GM12891 (cell line): ENCODE measurements at regions not wholly inside any gene's neighbourhood (a gene's known extent, or its start where the extent isn't known, plus 50 kb on each side); places are given as distances from the start of the nearest gene placed in this dataset.

ENCODE experiments used
- POLR2A ChIP-seq: IDR thresholded peaks from 2 replicates; pipeline ENCODE4 v1.6.1; 2011; ENCODE audit warnings: low read depth, low read length, control low read depth
- POLR2AphosphoS5 ChIP-seq: IDR thresholded peaks from 2 replicates; pipeline ENCODE4 v1.6.1; 2011; ENCODE audit warnings: low read depth, low read length, control low read depth
- POU2F2 ChIP-seq: IDR thresholded peaks from 2 replicates; pipeline ENCODE4 v1.6.1; 2011; ENCODE audit warnings: low read depth, mild to moderate bottlenecking, control low read depth, low read length, moderate library complexity
- SPI1 ChIP-seq: IDR thresholded peaks from 2 replicates; pipeline ENCODE4 v1.6.1; 2011; ENCODE audit warnings: low read depth, low read length, control low read depth
- TAF1 ChIP-seq: IDR thresholded peaks from 2 replicates; pipeline ENCODE4 v1.6.1; 2011; ENCODE audit warnings: low read depth, low read length, control low read depth

DNA sequence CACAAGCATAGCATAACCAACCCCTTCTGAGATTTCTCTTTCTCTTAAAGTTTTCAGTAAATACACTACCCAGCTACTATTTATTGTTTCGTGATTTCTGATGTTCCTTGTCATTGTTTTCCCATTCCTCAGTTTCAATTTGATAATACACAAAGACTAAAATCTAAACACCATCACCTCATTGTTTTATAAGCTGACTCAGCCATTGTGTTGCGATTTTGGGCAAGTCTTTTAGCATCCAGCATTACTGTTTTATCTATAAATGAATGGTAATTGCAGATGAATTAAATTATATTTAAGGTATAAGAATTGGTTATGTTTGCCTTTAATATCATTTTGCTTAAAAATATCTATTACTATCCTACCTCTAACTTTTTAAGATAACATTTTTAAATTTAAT lies 1308.5 kb downstream of the PLA2G4A start:
- no peak for TF ChIP-seq POLR2A
- no peak for TF ChIP-seq TAF1
- no peak for TF ChIP-seq POLR2AphosphoS5
- no peak for TF ChIP-seq SPI1
- no peak for TF ChIP-seq POU2F2
